HG03135 (cell line): ENCODE measurements at regions not wholly inside any gene's neighbourhood (a gene's known extent, or its start where the extent isn't known, plus 50 kb on each side); places are given as distances from the start of the nearest gene placed in this dataset.

Experiments used
- ATAC-seq: cut with Tn5 transposase; IDR thresholded peaks from one replicate; pipeline ENCODE4 v1.9.1; 2021; ENCODE audit warnings: mild to moderate bottlenecking, moderate library complexity; ENCODE audit not compliant: unreplicated experiment

DNA sequence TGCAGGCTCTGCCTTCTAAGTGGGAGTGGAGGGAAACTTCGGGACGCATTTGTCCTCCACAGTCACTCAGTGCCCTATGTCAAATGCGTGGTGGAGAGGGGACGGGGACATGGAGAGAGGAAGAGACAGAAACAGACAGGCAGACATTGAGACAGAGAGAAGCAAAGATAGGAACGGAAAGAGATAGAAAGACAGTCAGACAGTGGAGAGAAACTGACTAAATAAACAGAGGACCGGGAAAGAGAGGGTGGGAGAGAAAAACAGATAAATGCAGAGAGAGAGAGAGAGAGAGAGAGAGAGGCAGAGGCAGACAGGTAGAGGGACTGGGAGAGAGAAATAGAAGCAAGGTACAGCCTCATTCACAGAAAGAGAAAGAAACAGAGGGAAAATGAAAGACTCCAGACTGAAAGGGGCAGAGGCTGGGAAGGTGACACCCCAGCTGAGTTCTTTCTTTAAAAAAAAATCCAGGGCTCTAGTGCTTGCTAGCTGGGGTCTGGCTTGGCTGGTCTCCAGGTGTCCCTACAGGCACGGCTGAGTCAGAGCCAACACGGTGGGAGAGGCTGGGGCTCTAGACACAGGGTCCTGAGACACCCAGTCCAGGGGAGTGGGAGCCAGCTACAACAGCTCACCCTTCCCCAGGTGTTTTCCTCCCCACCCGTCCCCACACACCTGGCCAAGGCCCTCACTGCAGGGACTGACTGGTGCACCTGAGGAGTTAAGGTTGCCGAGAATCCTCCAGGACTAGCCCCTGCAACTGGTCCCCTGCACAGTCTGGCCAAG lies 506.1 kb upstream of the PROK2 start:
- no peak for ATAC-seq

DNA sequence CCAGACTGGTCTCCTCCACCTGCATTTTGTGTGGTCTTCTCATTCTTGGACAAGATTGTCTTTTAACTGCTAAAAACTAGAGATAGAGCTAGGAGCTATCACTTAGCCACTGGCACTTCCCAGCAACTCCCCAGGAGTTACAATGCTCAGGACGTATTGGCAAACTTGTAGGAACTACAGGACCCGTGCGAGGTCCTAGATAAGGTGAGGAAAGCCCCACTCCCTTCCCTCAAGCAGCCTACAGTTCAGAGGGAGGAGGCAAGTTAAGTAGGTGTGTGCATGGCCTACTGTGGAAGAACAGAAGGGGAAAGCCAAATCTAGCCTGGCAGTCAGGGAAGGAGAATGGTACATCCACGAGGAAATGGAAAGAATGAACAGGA lies 504.7 kb upstream of the PROK2 start:
- no peak for ATAC-seq

DNA sequence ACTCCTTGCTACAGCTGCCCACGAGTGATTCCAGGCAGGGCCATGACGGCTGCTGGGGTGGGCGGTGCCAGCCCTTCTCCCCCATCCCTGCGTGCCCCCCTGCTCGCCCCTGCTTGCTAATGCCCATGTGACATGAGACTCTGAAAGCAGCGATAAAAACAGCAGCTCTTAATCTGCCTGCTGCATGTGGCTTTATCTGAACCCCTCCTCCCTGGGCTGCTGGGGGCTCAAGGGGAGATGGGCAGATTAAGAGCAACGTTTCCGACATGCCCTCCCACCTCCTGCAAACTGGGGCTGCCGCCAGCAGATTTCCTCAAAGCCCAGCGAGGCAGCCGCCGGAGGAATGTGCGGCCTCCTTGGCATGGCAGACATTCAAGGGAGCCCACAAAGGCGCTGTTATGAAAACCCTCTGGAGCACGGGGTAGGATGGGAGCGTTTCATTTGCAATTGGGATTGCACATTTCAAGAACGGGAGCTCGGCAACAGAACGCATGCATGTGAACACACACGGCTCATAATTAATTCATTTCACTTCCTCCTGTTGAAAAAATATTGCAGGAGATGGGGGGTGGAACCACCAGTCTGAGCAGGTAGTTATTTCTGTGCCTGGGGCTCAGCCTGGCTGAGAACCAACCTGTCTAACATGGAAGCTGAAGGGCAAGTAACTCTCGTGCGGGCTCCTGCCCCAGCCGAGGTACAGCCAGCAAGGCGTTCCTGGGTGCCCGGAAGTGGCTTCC lies 504.2 kb upstream of the PROK2 start:
- no peak for ATAC-seq

DNA sequence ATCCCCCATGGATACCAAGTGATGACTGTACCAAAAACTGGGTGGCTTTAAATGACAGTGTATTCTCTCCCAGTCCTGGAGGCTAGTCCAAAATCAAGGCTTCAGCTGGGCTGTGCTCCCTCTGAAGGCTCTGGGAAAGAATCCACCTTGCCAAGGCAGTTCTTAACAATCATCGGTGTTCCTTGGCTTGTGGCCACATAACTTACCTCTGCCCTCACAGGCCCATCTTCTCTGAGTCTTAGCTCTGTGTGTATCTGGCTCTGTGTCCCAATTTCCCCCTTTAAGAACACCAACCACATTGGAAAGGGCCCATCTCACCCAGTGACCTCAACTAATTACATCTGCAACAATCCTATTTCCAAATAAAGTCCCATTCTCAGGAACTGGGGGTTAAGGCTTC lies 503.0 kb upstream of the PROK2 start:
- no peak for ATAC-seq

DNA sequence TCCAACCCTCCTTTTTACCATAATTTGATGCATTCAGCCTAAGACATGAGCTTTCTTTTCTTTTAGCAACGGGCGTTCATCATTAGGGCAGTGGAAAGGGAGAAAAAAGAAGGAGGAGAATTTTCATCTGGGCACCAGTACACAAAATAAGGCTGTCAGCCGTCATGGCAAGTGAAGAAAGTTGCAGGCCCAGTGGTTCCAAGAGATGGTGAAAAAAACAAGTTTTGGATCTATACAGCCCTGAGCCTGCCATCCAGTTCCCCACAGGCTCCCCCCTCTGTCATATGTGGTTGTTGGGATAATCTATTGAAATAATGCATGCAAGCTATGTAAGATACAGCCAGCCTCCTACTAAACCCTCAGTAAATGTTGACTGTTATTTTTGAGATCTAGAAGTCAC lies 500.6 kb upstream of the PROK2 start:
- no peak for ATAC-seq

DNA sequence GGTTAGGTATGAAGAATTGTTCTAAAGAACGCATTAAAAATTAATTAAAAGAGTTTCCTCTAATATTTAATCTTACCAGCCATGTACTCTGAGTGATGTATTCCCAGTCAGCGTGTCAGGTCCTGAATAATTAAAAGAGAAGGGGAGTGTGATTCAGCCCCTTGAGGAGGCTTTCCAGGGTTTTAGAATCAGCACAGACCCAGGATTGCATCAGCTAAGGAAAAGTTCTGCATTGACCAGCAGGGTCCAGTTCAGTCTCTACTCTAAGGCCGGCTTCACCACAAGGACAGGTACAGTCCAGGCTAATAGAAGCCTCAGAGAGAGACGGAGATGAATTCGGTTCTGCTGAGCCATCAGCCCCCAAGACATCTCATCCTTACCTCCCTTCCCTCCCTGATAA lies 499.5 kb upstream of the PROK2 start:
- ATAC-seq: no peak

DNA sequence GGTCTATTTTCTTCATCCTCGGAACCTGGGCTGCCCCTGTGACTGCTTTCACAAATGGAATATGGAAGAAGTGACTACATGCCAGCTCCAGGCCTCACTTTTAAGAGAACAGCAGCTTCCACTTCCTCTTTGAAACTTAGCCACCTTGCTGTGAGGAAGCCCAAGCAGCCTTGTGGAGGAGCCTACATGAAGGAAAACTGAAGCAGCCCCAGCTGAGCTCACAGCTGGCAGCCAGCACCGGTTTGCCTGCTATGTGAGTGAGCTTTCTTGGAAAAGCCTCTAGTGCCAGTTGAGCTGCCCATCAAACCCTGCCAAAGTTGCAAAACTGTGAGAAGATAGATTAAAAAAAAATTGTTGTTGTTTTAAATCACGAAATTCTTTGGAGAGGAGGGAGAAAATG lies 498.0 kb upstream of the PROK2 start:
- no peak for ATAC-seq

DNA sequence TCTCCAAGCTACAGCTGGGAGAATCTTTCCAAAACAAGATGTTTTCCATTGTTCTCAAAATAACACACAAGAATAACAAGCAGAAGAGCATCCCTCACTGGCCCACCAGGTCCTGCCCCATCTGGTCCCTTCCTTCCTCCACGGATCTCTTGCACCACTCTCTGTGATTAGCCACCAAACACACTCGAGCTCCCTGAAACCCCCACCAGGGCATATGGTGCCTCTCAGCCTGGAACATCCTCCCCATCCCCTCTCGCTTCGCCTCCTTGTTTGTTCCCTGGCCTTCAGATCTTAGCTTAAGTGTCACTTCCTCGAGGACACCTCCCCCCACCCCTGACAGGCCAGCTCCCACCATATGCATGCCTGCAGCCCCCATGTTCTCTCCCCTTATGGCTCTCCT lies 496.6 kb upstream of the PROK2 start:
- no peak for ATAC-seq

DNA sequence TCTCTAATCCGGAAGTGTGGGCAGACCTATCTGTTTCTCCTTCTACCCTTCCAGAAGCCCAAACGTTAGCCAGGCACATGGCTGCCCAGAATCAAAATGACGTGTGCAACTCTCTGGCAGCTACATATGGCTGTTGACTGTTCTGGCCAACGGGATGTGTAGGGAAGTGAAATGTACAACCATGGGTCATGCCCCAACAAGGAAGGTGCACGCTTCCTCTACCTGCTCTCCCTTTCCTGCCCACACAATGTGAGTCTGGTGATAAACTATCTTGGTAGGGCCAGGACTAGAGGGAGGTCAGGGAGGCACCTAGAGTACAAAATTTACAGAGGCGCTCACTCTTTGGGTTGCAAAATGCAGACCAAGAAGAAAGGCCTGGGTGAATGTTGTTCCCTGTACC lies 495.9 kb upstream of the PROK2 start:
- no peak for ATAC-seq

DNA sequence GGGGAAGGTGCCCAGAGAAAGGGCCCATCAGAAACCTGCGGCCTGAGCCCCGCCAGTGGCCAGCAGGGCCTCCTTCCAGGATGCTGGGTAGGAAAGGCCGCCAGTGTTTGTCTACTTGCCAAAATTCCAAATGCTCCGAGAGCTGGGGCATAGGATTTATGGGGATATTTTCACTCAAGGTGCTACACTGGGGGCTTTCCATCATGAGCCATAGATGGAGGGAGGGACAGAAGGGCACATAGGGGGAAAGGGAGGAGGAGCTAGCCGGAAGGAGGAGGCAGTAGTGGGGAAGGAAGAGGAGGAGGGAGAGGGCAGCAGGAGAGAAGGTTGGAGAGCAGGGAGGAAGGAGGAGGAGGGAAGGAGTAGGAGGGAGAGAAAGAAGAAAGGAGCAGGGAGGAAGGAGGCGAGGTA lies 494.7 kb upstream of the PROK2 start:
- no peak for ATAC-seq

DNA sequence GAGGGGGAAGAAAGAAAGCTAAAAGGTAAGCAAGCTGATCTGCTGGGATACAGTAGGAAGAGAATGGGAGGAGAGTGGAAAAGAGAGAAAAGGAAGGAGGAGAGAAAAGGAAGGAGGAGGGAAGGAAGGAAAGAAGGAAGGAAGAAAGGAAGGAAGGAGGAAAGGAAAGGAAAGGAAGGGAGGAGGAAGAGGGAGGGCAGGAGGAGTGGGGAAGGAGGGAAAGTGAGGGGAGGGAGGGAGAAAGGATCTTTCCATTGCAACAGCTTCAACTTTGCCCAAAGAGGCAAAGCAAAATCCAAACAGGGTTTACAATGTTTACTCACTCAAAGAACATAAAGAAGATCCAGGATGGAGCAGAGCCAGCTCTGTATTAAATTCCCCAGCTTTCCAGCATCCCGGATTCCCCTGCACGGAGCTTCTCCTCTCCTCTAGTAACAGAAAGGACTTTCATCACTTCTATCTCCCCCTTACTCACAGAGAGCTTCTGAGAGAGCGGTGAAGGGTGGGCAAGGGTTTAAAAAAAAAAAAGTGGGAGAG lies 494.2 kb upstream of the PROK2 start:
- no peak for ATAC-seq

DNA sequence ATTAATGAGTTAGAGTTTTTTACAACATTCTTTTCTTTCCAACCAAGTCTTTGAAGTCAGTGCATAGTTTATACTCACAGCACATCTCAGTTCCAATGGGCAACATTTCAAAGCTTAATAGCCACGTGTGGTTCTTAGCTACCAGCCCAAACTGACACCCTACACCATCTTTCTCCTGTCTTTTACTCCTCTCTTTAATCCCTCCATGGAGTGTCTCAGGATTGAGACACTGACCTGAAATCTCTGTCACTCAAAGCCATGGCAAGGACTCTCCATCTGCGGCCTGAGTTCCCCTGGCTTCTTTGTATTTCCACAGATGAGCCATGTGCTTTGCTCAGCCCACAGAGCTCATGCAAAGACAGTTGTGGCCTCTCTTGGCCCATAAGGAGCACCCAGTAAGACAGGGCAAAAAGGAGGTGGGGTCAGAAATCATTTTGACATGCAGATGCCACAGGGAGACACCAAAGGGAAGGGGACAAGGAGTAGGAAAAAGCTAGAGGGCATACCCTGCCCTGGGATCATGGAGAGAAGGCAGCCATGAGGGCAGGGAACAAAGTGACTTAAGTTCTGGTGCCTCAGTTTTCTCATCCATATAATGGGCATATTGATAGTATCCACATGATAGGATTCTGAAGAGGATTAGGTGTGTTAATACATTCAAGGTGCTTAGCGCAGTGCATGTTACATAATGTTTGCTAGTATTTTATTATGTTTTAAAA lies 493.6 kb upstream of the PROK2 start:
- ATAC-seq: no peak

DNA sequence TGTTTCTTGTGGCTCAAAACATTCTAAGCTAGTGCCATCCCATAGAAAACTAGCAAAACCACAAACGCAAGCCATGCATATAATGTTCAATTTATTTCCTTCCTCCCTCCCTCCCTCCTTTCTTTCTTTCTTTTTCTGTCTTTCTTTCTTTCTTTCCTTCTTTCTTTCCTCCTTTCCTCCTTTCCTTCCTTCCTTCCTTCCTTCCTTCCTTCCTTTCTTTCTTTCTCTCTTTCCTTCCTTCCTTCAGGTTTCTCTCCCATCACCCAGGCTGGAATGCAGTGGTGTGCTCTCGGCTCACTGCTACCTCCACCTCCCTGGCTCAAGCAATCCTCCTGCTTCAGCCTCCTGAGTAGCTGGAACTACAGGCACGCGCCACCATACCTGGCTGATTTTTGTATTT lies 492.8 kb upstream of the PROK2 start:
- no peak for ATAC-seq

DNA sequence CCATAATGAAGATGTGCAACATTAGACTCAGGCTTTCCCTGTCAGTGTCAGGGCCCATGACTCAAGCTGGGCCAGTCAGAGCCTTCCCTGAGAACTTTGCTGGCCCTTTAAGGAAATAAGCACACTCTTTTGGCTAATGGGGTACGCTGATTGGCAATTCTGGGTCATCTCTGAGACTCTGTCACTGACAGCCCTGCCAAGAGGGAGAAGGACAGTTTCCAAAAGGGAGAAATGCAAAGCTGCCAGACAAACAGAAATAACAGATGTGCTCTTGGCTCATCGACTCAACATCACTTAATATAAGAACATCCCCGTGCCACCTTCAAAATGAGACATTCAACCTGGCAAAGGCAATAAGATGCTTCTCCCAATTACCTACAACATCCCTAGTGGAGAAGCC lies 491.9 kb upstream of the PROK2 start:
- no peak for ATAC-seq

DNA sequence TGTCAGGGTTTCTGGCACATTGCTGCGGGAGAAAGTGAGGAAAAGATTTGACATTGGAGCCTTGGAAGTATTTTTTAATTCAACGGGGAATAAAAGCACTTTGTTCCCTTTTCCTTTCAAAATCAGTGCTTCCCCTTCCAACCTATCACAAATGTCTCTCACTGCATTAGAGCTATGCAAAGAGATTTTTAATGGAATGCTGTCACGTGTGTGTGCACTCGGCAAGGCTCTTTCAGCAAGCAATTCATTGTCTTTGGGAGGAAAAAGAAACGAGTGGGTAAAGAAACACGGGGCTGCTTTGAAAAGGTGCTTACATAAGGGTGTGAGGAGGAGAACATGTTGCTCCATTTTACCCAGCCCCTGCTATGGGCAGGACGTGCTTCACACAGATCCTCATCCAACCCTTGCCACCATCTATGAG lies 490.4 kb upstream of the PROK2 start:
- no peak for ATAC-seq

DNA sequence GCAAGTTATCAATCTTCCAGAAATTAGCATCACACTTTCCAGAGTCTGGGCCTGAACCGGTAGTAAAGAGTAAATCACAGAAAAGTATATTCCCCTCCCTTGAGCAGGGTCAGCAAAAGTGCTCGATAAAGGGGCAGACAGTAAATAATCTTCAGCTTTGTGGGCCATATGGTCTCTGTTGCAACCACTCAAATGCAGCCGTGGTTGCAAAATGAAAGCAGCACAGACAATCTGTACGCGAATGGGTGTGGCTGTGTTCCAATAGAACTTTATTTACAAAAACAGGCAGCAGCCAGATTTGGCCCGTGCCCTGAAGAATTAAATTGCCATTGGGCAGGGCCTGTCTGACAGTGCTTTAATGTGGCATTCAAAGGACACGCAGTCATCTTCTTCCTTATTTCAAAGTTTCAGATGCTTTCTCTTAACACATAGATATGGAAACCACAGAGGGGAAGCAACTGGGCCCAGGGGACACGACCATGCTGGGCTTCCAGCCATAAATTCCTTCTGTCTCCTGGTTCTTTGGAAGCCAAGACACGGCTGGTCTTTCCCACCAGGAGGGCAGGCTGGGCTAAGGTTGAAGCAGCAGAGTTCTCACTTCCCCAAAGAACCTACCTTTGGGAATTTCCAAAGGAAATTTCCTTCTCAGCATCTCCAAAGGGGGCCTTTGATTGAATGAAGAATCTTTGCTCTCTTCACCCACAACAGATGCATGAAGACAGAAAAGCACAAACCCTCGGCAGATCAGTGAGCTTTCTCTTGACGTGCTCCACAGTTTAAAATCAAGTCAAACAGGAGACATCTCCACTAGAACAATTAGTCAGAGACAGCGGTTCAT lies 489.8 kb upstream of the PROK2 start:
- ATAC-seq: no peak

DNA sequence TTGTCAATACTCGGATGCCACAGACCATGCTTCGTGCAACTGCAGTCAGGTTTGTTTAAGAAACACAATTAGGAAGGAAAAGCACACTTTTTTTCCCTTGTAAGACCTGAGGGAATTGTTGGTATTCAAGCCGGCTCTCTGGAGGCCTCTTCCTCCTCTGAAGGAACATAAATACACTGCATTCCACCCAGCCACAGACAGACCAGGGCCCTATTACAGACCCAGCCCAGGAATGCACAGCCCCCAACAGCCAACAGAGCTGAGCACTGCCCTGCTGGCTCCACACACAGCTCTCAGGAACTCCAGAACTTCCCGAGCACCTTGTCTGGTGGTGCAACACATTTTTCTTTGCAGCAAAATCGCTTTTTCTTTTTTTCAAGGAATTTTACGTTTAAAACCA lies 488.7 kb upstream of the PROK2 start:
- ATAC-seq: no peak

DNA sequence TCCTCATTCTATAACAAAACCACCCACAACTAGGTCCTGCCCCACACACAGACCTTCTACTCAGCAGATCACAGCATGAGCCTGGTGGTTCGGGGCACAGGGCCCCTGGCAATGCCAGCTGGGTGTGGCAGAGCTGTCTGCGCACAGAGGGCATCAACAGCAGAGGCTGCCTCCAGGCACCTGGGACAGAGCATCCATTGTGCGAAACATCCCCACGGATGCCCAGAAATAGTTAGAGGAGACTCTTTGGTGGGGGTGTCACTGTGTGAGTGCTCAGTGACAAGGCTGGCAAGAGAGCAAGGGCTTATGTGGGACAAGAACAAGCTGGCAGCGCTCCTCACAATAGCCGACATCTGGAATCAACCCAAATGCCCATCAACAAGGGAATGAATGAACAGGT lies 487.4 kb upstream of the PROK2 start:
- ATAC-seq: no peak

DNA sequence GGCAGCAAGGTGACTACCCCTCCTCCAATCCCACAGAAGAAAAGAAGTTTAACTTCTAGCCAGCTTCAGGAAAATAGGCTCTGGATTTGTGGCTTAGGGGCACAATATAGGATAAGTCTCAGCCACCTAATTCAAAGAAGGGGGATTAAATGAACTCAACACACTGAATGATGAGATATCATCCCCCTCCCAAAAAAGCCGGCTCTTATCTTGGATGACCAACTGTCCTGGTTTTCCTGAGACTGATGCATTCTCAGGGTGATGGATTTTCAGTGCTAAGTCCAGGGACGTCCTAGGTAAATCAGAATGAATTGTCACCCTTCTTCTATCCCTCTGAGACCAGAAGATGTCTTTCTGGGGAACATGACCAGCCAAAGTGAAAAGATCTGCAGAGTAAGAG lies 487.0 kb upstream of the PROK2 start:
- ATAC-seq: no peak

DNA sequence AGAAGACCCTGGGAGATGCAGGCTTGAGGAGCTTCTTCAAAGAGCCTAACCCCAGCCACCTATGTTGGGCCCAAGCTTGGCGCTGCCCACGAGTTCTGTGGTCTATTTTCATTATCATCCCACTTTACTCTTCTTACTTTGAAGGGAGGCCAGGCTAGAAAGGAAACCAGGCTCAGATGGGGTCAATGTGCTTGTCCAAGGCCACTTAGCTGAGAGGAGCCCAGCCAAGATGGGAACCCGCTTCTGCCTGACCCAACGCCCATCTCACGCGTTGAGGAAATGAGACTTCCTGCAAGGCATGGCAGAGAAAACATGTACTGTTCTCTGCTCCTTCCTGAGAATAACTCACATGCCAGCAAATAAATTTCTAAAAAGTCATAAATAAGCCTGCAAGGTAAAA lies 486.3 kb upstream of the PROK2 start:
- ATAC-seq: no peak

DNA sequence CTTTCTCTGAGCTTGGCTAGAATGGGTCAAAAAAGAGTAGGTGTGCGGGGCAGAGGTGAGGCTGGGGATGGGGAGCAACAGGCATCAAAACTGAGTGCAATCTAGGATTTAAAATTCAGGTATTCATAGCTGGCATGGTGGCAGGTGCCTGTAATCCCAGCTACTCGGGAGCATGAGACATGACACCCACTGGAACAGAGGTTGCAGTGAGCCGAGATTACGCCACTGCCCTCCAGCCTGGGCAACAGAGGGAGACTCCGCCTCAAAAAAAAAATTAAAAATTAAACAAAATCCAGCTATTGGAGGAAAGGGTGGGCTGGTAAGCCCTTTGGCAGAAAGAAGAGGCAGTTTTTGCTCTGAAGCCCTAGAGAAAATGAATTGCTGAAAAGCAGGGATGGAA lies 485.8 kb upstream of the PROK2 start:
- ATAC-seq: no peak
